Heart right ventricle (tissue), 16 donors: ENCODE measurements at regions not wholly inside any gene's neighbourhood (a gene's known extent, or its start where the extent isn't known, plus 50 kb on each side); places are given as distances from the start of the nearest gene placed in this dataset.

ENCODE experiments used
- ATAC-seq, 8 donors: fragments of 200-7000 bp; cut with Tn5 transposase; one replicate each; pipeline ENCODE4 v1.9.1; 2020; ENCODE audit warnings: mild to moderate bottlenecking in 8 of 8, moderate library complexity in 8 of 8, moderate number of reproducible peaks in 1 of 8
- DNase-seq, 2 donors: peaks; one replicate each; pipeline ENCODE4 v3.0.0-alpha.2; 2020
- H3K27ac ChIP-seq, 10 donors: fragments of 200-600 bp; sonication (generic) in 2 of 10; one replicate each; pipeline versions ENCODE4 v1.5.0 to v1.8.0; 2020 to 2022; ENCODE audit warnings: mild to moderate bottlenecking in 3 of 10
- H3K27me3 ChIP-seq, 7 donors: fragments of 200-600 bp; one replicate each; pipeline ENCODE4 v1.8.0; 2021 to 2022; ENCODE audit warnings: mild to moderate bottlenecking in 2 of 7
- H3K36me3 ChIP-seq, 9 donors: fragments of 200-600 bp; sonication (generic) in 1 of 9; one replicate each; pipeline versions ENCODE4 v1.5.0 to v1.8.0; 2020 to 2022; ENCODE audit warnings: mild to moderate bottlenecking in 2 of 9
- H3K4me1 ChIP-seq, 9 donors: fragments of 200-600 bp; sonication (generic) in 1 of 9; one replicate each; pipeline versions ENCODE4 v1.5.0 to v1.8.0; 2020 to 2022; ENCODE audit warnings: mild to moderate bottlenecking in 4 of 9
- H3K4me3 ChIP-seq, 10 donors: fragments of 200-600 bp; sonication (generic) in 2 of 10; one replicate each; pipeline versions ENCODE4 v1.5.0 to v1.8.0; 2020 to 2022; ENCODE audit warnings: mild to moderate bottlenecking in 7 of 10, moderate library complexity in 2 of 10
- H3K9me3 ChIP-seq, 11 donors: fragments of 200-600 bp in 10 of 11; sonication (generic) in 2 of 11; one replicate each; pipeline versions ENCODE4 v1.5.0 to v1.8.0; 2013 to 2022; ENCODE audit warnings: mild to moderate bottlenecking in 2 of 11, control low read depth in 1 of 11, moderate library complexity in 1 of 11
- CTCF ChIP-seq, 9 donors: fragments of 200-600 bp; sonication (generic) in 2 of 9; IDR thresholded peaks; one replicate each; pipeline versions ENCODE4 v1.5.0 to v1.8.0; 2021 to 2022; ENCODE audit warnings: antibody characterized with exemption in 9 of 9, mild to moderate bottlenecking in 5 of 9, moderate library complexity in 1 of 9
- WGBS, 2 donors: extraction: QIAGEN DNeasy Blood & Tissue Kit; methylation state at CpG; one replicate each; pipeline ENCODE4 v1.1.7; 2013; ENCODE audit warnings: inconsistent platforms in 1 of 2; 5-methylcytosine and 5-hydroxymethylcytosine counted together
- intact Hi-C, 10 donors: fragments of 100-400 bp; cut with DNase I; formaldehyde crosslinking; loops; one replicate each; pipeline versions ENCODE4 v1.11.1 to v1.14.2; 2022
- donor health status: Arrhythmogenic right ventricular cardiomyopathy.
- donor health status: ischemic (EF 13 %, LVEDD 7.1; RV severe dilation, severe dysfunction).
- donor health status: healthy with polysubstance abuse.
- donor health status: DM: no; HTN: yes; CAD: no.
- donor health status: DM: no; HTN: no; CAD: no.
- donor health status: ischemic (EF 25% LVEDD 6.9; RV normal size, moderate dysfunction).
- donor health status: ischemic (EF 25% LVEDD 5.7; RV mildly dilated, moderate dysfunction).
- donor health status: healthy.
- donor health status: DM: yes; HTN: yes; CAD: no.
- donor health status: Ischemic cardiomyopathy.
- donor health status: ischemic (EF 35%, LVEDD 5.7; RV mildly dilated, moderate dysfunction).
- donor health status: nonischemic (EF 11% LVEDD 7.7; RV severe dilation, severe dysfunction).
- donor health status: DM: yes; HTN: yes; CAD: no.
- donor health status: PGD.
- donor health status: ischemic (EF 29% LVEDD 5.4; RV normal size, mild dysfunction).
- donor health status: nonischemic (EF 23%, LVEDD 6.1; RV moderate dilation, normal function).

- WGBS, 2 donors = 90 to 92% methylated on average over 50 of the region's 50 CpGs
- intact Hi-C loops = no loop called here
Measured at GRCh38 chr6:169139179-169139971, 114.3 kb downstream of the THBS2 start.

DNA sequence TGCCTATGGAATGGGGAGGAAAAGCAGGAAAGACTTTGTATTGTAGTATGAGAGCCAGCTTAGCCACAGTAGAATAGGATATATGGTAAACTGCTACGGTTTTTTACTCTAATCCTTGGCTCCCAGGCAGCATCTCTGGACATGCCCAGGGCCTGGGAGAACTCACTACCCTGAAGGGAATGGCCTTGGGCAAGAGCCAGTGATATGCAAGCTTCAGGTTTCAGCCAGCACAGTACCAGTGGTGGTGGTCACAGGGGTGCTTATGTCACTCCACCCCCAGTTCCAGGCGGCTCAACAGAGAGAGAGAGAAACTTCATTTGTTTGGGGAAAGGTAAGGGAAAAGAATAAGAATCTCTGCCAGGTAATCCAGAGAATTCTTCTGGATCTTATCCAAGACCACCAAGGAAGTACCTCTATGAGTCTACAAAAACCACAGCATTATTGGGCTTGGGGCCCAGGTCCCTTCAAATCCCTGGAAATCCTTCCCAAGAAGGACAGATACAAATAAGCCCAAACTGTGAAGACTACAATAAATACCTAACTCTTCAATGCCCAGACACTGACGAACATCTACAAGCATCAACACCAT is 121.2 kb downstream of the THBS2 start:
- no peak for TF ChIP-seq CTCF (IDR thresholded peaks at IDR 0.05)
- H3K4me1 ChIP-seq = no peaks in the 10 kb centered on the region
- peaks cover 0 to 16% (median 0%) of the 10 kb centered on the region in 11 donors for H3K9me3 ChIP-seq
- ATAC-seq (no peak), DNase-seq (no peak)
- no peak overlapping the region for H3K27ac ChIP-seq
- intact Hi-C loops = no loop called here
- 79 to 89% methylated on average over 3 of the region's 3 CpGs for WGBS, 2 donors
- H3K4me3 ChIP-seq = no peak overlapping the region
- no peaks in the 10 kb centered on the region for H3K36me3 ChIP-seq
- H3K27me3 ChIP-seq = no peaks in the 10 kb centered on the region

More at GRCh38 chr6:169139179-169139971, 114.3 kb downstream of the THBS2 start:
- Histone ChIP-seq H3K27ac (no peak overlapping the region), H3K4me3 (no peak overlapping the region), H3K36me3 (no peaks in the 10 kb centered on the region), H3K4me1 (peaks cover 5 to 21% (median 11%) of the 10 kb centered on the region in 9 donors), H3K27me3 (no peaks in the 10 kb centered on the region), H3K9me3 (peaks cover 0 to 18% (median 0%) of the 10 kb centered on the region in 11 donors)
- ATAC-seq (no peak), DNase-seq (no peak)
- TF ChIP-seq CTCF (IDR thresholded peaks at IDR 0.05) = no peak

DNA sequence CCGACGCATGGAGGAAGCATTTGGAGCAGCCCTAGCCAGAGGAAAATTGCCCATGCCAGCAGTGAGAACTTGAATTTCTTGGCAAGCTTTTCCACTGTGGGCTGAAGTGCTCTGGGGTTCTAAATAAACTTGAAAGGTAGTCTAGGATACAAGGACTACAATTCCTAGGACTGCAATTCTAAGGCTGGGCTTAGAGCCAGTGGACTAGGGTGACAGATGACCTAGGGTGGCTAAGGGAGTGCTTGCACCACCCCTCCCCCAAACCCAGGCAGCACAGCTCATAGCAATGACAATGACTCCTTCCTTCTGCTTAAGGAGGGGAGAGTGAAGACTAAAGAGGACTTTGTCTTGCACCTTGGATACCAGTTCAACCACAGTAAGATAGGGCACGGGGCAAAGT is 122.3 kb downstream of the THBS2 start:
- ATAC-seq = peak in 2 of 8 donors; percentile 17 to 37
- no peak for TF ChIP-seq CTCF (IDR thresholded peaks at IDR 0.05)
- no peaks in the 10 kb centered on the region for H3K4me1 ChIP-seq
- 73 to 84% methylated on average over 3 of the region's 3 CpGs for WGBS, 2 donors
- no peaks in the 10 kb centered on the region for H3K36me3 ChIP-seq
- DNase-seq = no peak
- H3K27ac ChIP-seq = no peak overlapping the region
- intact Hi-C loops = no loop called here
- peaks cover 0 to 8% (median 0%) of the 10 kb centered on the region in 11 donors for H3K9me3 ChIP-seq
- no peak overlapping the region for H3K4me3 ChIP-seq
- H3K27me3 ChIP-seq = no peaks in the 10 kb centered on the region

GRCh38 chr6:169130113-169130512 is 123.5 kb downstream of the THBS2 start:
- H3K9me3 ChIP-seq = peaks cover 0 to 6% (median 0%) of the 10 kb centered on the region in 11 donors
- no peaks in the 10 kb centered on the region for H3K27me3 ChIP-seq
- H3K4me3 ChIP-seq = no peak overlapping the region
- no peaks in the 10 kb centered on the region for H3K4me1 ChIP-seq
- no peak overlapping the region for H3K27ac ChIP-seq
- intact Hi-C loops = no loop called here
- TF ChIP-seq CTCF (IDR thresholded peaks at IDR 0.05) = no peak
- WGBS, 2 donors = 81 to 85% methylated on average over 3 of the region's 3 CpGs
- ATAC-seq (no peak), DNase-seq (no peak)
- H3K36me3 ChIP-seq = no peaks in the 10 kb centered on the region
